Smooth muscle cell (in vitro differentiated cells): ENCODE measurements at regions not wholly inside any gene's neighbourhood (a gene's known extent, or its start where the extent isn't known, plus 50 kb on each side); places are given as distances from the start of the nearest gene placed in this dataset.

Source experiments
- DNase-seq: peaks from one replicate; lab custom pipeline; 2025; ENCODE audit not compliant: unreplicated experiment; lab: John Stamatoyannopoulos, UW
- H2AFZ ChIP-seq: fragments of 200-600 bp; sonication (generic); 2 replicates; pipeline ENCODE4 v1.6.0; 2016; ENCODE audit warnings: antibody characterized with exemption, low read depth, mild to moderate bottlenecking
- H3F3A ChIP-seq: fragments of 200-600 bp; sonication (generic); 2 replicates; pipeline ENCODE4 v1.6.0; 2017; ENCODE audit warnings: antibody characterized with exemption, low read depth
- H3K27ac ChIP-seq: fragments of 200-600 bp; sonication (generic); 2 replicates; pipeline ENCODE4 v1.5.1; 2016; ENCODE audit warnings: low read depth, mild to moderate bottlenecking
- H3K27me3 ChIP-seq: fragments of 200-600 bp; sonication (generic); 2 replicates; pipeline ENCODE4 v1.6.1; 2016; ENCODE audit warnings: low read depth, mild to moderate bottlenecking
- H3K36me3 ChIP-seq: fragments of 200-600 bp; sonication (generic); 2 replicates; pipeline ENCODE4 v1.5.1; 2016; ENCODE audit warnings: low read depth
- H3K4me1 ChIP-seq: fragments of 200-600 bp; sonication (generic); 2 replicates; pipeline ENCODE4 v1.5.1; 2016; ENCODE audit warnings: low read depth
- H3K4me2 ChIP-seq: fragments of 200-600 bp; sonication (generic); 2 replicates; pipeline ENCODE4 v1.6.0; 2016; ENCODE audit warnings: mild to moderate bottlenecking
- H3K4me3 ChIP-seq: fragments of 200-600 bp; sonication (generic); 2 replicates; pipeline ENCODE4 v1.5.1; 2016; ENCODE audit warnings: mild to moderate bottlenecking
- H3K79me2 ChIP-seq: fragments of 200-600 bp; sonication (generic); 2 replicates; pipeline ENCODE4 v1.6.0; 2016; ENCODE audit warnings: low read depth, mild to moderate bottlenecking
- H3K9ac ChIP-seq: fragments of 200-600 bp; sonication (generic); 2 replicates; pipeline ENCODE4 v1.6.0; 2016; ENCODE audit warnings: low read depth
- H3K9me3 ChIP-seq: fragments of 200-600 bp; sonication (generic); replicated peaks from 2 replicates; pipeline ENCODE4 v1.5.1; 2016; ENCODE audit warnings: low read depth
- H4K20me1 ChIP-seq: fragments of 200-600 bp; sonication (generic); 2 replicates; pipeline ENCODE4 v1.6.0; 2016; ENCODE audit warnings: low read depth
- CTCF ChIP-seq: fragments of 200-600 bp; sonication (generic); IDR thresholded peaks from 2 replicates; pipeline ENCODE4 v1.5.1; 2017; ENCODE audit warnings: borderline replicate concordance, mild to moderate bottlenecking, antibody characterized with exemption; ENCODE audit not compliant: insufficient read depth, poor library complexity, severe bottlenecking
- WGBS: methylation state at CpG from one replicate; pipeline ENCODE4 v1.1.7; 2016; ENCODE audit warnings: low lambda C conversion rate; 5-methylcytosine and 5-hydroxymethylcytosine counted together

- WGBS, result 82% methylated on average over 4 of the region's 4 CpGs
- Histone ChIP-seq H3F3A (no peaks in the 10 kb centered on the region), H2AFZ (no peak overlapping the region), H3K4me2 (no peak overlapping the region), H3K27ac (no peak overlapping the region), H4K20me1 (no peaks in the 10 kb centered on the region), H3K4me3 (no peak overlapping the region), H3K4me1 (no peaks in the 10 kb centered on the region), H3K9me3 (no peaks in the 10 kb centered on the region), H3K79me2 (no peaks in the 10 kb centered on the region), H3K27me3 (no peaks in the 10 kb centered on the region), H3K9ac (no peak overlapping the region), H3K36me3 (no peaks in the 10 kb centered on the region)
- no peak for DNase-seq
- TF ChIP-seq CTCF, result no peak
Observed at GRCh38 chr14:87526731-87527130, 466.3 kb downstream of the GALC start.

GRCh38 chr14:87524011-87524410 is 469.0 kb downstream of the GALC start:
- no peak for DNase-seq
- no peak for TF ChIP-seq CTCF
- Histone ChIP-seq H3K9me3 (no peaks in the 10 kb centered on the region), H3K27ac (no peak overlapping the region), H2AFZ (no peak overlapping the region), H3F3A (no peaks in the 10 kb centered on the region), H3K27me3 (no peaks in the 10 kb centered on the region), H4K20me1 (no peaks in the 10 kb centered on the region), H3K36me3 (no peaks in the 10 kb centered on the region), H3K9ac (no peak overlapping the region), H3K79me2 (no peaks in the 10 kb centered on the region), H3K4me1 (no peaks in the 10 kb centered on the region), H3K4me2 (no peak overlapping the region), H3K4me3 (no peak overlapping the region)
- 96% methylated on average over 4 of the region's 4 CpGs for WGBS

- H3K4me3 ChIP-seq, result no peak overlapping the region
- no peak overlapping the region for H3K9ac ChIP-seq
- no peaks in the 10 kb centered on the region for H3K36me3 ChIP-seq
- no peaks in the 10 kb centered on the region for H3K27me3 ChIP-seq
- 8% methylated on average over 1 of the region's 1 CpG for WGBS
- no peak for TF ChIP-seq CTCF
- H3K79me2 ChIP-seq, result no peaks in the 10 kb centered on the region
- H3K9me3 ChIP-seq, result no peaks in the 10 kb centered on the region
- H4K20me1 ChIP-seq, result no peaks in the 10 kb centered on the region
- no peak overlapping the region for H2AFZ ChIP-seq
- no peak overlapping the region for H3K4me2 ChIP-seq
- H3K27ac ChIP-seq, result no peak overlapping the region
- DNase-seq, result no peak
- H3F3A ChIP-seq, result no peaks in the 10 kb centered on the region
- no peaks in the 10 kb centered on the region for H3K4me1 ChIP-seq
Observed at GRCh38 chr14:87522575-87522974, 470.4 kb downstream of the GALC start.

- no peak for TF ChIP-seq CTCF
- Histone ChIP-seq H3K9ac (no peak overlapping the region), H3K4me2 (no peak overlapping the region), H3K27me3 (no peaks in the 10 kb centered on the region), H2AFZ (no peak overlapping the region), H3K4me3 (no peak overlapping the region), H3K4me1 (no peaks in the 10 kb centered on the region), H3K79me2 (no peaks in the 10 kb centered on the region), H3K36me3 (no peaks in the 10 kb centered on the region), H3K9me3 (no peaks in the 10 kb centered on the region), H3F3A (no peaks in the 10 kb centered on the region), H3K27ac (no peak overlapping the region), H4K20me1 (no peaks in the 10 kb centered on the region)
- 79% methylated on average over 1 of the region's 1 CpG for WGBS
- DNase-seq, result no peak
Observed at GRCh38 chr14:87508333-87508732, 484.6 kb downstream of the GALC start.
